NCI-H1092 (cell line): ENCODE measurements at regions not wholly inside any gene's neighbourhood (a gene's known extent, or its start where the extent isn't known, plus 50 kb on each side); places are given as distances from the start of the nearest gene placed in this dataset.

ENCODE experiments used
- DNase-seq: peaks from one replicate; lab custom pipeline; 2025; lab: John Stamatoyannopoulos, UW

- no peak for DNase-seq
Measured at GRCh38 chr3:144073698-144074097, 102.1 kb downstream of the DIPK2A start.

GRCh38 chr3:144079634-144080033 is 108.0 kb downstream of the DIPK2A start:
- no peak for DNase-seq

GRCh38 chr3:144084929-144085328 is 113.3 kb downstream of the DIPK2A start:
- no peak for DNase-seq

DNA sequence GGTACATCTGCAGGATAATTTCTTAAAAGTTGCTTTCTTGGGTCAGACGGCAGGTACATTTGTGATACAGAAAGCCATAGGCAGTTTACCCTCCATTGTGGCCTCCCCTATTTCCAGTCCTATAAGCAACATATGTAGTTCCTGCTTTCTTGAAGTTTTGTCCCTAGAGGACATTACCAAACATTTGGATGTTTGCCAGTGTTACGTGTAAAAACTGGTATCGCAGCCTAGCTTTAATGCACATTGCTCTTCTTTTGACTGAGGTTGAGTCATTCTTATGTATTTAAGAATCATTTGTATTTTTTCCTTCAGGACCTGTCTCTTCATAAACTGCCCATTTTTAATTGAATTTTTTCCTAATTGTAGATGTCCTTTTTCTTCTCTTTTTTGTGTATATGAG is 114.3 kb downstream of the DIPK2A start:
- DNase-seq, result no peak

GRCh38 chr3:144096016-144096415 is 124.4 kb downstream of the DIPK2A start:
- no peak for DNase-seq

GRCh38 chr3:144097163-144097562 is 125.5 kb downstream of the DIPK2A start:
- no peak for DNase-seq

DNA sequence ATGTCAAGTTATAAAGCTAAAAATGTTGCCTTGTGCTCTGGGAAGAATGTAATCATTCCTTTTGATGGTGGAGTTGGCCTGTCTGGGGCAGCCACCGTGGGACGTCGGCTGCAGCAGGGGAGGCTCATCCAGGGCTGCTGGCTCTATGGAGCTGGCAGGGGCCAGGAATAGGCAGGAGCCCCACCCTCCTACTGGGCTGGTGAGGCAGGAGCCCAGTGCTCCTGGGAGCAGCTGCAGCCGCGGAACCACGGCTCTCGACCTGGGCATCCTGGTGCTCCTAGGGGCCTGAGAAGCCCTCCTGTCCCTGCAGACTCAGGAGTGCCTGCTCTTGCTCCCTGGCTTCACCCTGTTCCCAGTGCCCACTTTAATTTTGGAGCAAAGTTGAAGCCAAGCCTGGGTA is 127.1 kb downstream of the DIPK2A start:
- no peak for DNase-seq

- DNase-seq, result no peak
Measured at GRCh38 chr3:144102421-144102820, 130.8 kb downstream of the DIPK2A start.

DNA sequence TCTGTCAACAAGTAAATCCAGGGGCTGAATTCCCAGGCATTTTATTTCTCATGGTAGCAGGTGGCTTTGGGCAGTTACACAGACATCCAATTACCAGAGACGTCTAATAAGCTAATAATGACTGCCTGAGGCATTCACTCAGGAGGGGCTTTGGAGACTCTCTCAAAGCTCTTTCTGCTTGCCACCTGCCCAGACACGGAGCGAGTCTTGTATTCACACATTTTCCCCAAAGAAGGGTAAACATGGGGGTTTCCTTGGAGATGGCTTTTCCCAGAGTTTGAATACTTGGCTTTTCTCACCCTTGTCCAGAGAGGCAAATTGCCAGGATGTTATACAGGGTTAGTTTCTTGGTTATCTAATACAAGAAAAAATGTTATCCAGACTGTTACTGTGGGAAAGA is 132.6 kb downstream of the DIPK2A start:
- DNase-seq, result no peak

- DNase-seq, result no peak
Measured at GRCh38 chr3:144104679-144105078, 133.1 kb downstream of the DIPK2A start.

- no peak for DNase-seq
Measured at GRCh38 chr3:144105542-144105941, 133.9 kb downstream of the DIPK2A start.

GRCh38 chr3:144106970-144107369 is 135.3 kb downstream of the DIPK2A start:
- DNase-seq, result no peak

DNA sequence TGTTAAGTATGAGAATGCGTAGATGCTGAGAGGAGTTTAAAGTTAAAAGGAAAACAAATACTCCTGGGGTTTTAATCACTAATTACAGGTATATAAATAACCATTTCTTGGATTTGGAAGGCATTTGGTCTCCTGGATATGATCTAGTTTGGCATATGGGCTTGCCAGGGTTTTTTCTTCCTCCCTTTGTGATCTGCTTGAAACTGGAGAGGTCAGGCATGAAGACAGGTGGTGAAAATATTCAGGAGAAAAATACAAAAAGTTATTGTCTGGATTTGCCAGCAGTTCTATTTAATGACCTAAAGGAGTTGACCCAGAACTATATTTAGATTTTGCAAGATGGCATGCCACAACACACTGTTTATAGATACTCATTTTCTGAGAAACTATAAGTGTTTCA is 136.3 kb downstream of the DIPK2A start:
- no peak for DNase-seq

GRCh38 chr3:144109944-144110343 is 138.3 kb downstream of the DIPK2A start:
- DNase-seq, result no peak

DNA sequence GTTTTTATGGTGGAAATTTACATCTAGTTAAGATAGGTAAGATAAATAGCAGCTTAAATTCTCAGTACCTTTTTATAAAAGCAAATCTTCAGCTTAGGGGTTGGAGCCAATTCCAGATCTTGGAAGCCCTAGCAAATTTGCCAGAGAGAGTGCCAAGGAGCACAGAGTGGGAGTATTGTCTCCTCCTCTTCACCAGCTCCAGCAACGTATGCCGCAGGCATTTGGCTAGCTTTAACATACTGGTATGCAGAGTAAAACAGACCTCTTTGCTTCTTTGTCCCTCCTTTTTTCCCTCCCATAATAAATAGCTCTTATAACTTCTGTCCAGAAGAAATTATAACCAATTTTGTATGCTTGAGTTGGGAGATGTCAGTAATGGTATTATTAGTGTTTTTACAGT is 140.4 kb downstream of the DIPK2A start:
- no peak for DNase-seq

DNA sequence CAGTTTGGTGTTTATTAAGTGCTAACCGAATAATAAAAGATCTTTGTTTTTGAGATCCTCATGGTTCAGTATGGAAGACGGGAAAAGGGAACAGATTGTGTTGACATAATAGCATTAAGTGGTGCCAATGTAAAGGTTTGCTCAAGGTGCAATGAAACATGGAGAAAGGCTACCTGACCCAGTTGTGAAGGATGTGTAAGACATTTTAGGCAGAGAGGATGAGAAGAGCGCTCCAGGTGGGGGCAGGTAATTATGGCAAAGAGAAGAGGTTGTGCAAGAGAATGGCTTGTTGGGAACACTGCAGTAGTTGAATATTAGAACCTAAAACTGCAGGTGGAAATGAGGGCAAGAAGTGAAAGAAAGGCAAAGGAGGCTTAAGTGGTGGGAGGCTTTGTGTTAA is 140.8 kb downstream of the DIPK2A start:
- no peak for DNase-seq

DNA sequence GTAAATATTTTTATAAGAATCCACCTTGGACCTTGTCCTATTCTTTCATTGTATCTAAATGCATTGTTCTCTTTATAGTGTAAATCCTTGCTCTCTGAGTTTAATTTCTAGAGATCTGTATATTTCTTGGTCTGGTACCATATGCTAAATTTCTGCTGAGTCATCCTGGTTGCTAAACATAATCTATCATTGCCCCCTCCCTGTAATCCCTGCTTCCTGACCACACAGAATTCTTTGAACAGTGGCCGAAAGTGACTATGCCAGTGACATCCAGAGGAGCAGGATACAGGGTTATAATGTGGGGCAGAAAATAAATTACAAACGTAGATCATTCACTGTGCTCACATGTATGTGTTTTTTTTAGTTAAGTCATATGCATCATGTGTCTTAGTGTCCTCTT is 143.1 kb downstream of the DIPK2A start:
- DNase-seq, result no peak

GRCh38 chr3:144119633-144120032 is 148.0 kb downstream of the DIPK2A start:
- DNase-seq, result no peak

- no peak for DNase-seq
Measured at GRCh38 chr3:144121661-144122060, 150.0 kb downstream of the DIPK2A start.

DNA sequence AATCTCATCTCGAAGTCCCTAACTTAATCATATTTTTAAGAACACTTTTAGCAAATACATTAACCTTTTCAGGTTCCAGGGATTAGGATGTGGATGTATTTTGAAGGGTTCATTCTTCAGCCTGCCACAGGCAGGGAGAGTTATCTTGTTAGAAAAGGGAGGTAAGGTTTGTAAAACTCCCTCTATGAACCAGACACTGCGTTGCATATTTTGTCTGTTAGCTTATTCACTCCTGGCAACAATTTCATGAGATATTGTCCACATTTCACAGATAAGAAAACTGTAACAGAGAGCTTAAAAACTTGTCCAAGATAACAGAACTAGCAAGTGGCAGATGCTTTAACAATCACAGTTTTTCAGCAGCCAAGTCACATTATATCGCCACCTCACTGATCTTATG is 155.4 kb downstream of the DIPK2A start:
- no peak for DNase-seq

DNA sequence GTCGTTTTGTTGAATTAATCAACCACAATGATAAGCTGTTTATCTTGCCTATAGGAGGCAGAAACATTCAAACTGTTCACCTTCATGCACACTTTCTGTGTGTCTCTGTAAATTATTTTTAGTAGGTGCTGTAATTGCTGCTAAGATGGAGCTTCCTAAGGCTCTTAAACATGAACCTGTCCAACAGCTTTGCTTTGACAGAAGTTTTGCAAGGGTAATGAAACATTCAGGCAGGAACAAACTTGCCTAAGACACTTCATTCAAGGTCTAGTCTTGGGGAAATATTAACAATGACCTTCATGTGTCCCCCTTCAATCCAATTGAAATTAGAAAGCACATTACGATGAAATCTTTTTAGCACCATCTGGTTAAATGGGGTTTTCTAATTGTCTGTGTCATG is 156.1 kb downstream of the DIPK2A start:
- DNase-seq, result no peak

DNA sequence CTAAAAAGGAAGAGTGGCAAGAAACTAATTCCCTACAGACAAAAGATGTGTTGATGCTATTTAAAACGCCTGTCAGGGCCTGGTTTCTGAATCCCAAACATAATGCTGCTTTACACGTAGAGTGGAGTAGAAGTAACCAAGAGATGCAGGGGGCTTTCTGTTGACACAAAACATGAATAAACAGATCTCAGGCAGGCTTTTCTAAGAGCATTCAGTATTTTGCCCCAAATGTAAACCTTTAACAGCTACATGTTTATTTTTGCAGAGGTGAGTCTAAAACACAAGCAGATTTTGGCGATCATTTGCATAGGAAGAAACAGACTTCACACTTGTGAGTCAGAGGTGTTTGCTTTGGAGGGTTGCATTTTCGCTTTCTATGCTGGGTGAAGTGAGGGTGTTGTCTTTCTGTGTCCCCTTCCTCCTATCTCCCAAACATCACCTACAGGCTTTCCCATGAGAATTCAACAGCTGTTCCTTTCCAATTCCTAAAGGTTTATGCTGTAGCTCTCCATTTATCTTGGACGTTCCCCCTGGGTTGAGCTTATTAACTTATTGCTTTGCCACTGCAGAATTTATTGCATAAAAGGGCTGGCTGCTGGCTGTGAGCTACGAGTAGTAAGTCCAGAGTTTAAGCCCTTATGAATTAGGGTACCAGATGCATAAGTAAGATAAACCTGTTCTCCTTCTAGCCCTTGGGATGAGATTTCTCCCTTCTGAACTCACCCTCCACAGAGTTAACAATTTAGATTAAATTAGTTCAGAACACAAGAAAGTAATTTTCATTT is 156.7 kb downstream of the DIPK2A start:
- DNase-seq, result no peak

GRCh38 chr3:144129536-144130214 is 158.1 kb downstream of the DIPK2A start:
- DNase-seq, result no peak

DNA sequence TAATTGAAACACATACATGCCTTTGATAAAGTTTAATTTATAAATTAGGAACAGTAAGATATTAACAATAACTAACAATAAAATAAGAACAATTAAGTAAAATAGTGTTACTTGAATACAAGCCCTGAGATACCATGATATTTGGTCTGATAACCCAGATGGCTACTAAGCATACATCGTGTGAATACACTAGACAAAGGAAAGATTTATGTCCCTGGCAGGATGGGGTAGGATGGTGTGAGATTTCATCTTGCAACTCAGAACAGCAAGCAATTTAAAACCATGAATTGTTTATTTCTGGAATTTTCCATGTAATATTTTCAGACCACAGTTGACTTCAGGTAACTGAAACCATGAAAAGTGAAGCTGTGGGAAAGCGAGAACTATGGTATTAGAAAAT is 169.5 kb downstream of the DIPK2A start:
- no peak for DNase-seq
